ENCODE measurements at regions not wholly inside any gene's neighbourhood (a gene's known extent, or its start where the extent isn't known, plus 50 kb on each side); places are given as distances from the start of the nearest gene placed in this dataset.
A peak's percentile ranks its signal among the peaks of the same experiment; 100 is the strongest.

DNA sequence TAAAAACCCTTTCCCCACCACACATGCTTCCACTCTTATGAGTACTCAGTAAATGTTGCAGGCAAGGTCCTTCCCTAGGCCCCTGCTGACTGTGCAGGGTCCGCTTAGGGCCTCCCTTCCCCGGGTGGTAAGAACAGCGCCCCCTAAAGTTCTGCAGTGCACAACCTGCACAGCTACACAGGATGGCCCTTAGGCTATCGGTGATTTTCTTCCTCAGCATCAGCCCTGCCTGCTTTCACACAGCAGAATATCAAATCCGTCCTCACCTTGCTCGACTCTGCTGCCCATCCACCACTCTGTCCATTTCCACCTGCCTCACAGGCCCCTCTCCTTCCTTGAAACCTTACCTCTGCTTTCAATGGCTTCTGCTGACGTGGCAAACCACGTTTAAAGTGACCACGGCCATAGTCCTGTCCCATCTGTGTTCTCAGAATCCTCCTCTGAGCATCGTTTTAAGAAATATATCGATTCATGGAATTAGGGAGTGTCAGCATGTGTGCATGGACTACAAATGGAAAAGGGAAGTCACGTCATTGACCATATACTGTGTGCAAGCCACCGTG lies 51.4 kb upstream of the TMEM132E start:
- H3K27me3 ChIP-seq = peaks cover 35% of the 10 kb centered on the region
- no peak for TF ChIP-seq CTCF (IDR thresholded peaks at IDR 0.05)

DNA sequence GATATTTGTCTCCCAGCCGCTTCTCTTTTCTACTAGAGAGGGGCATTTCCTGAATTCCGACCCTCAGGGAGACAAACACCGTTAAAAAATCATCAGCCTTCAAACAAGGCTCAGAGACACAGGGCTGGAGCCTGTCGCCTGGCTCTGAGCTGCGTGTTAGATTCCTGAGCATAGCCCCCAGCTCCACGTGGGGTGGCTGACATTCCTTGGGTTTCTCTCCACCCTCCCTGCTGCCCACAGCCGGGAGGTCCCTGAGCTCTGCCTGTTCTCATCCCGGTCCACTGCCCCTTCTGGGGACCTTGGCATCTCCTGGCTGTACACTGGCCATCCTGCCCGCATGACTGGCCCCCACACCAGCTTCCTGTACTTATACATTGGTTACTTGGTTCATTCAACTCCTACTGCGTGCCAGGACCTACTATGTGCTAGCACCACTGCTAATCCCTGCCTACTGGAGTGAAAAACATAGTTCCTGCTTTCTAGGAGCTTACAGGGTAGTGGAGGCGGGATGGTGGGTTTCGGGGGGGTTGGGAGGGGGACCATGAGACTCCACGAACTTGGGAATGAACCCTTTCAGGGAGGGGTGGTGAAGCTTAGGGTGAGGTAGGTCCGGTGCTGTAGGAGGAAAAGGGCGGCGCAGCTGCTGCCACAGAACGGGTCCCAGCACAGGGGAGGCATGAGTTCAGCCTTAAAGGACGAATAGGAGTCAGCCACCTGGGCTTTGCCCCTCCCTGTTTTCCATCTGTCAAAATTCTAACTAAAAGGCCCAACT lies 52.1 kb upstream of the TMEM132E start:
- Histone ChIP-seq H3K4me3 (no peak overlapping the region), H3K4me1 (no peaks in the 10 kb centered on the region), H3K27me3 (peaks cover 35% of the 10 kb centered on the region), H3K27ac (no peak overlapping the region), H3K9me3 (no peaks in the 10 kb centered on the region), H3K36me3 (no peaks in the 10 kb centered on the region)
- TF ChIP-seq CTCF (IDR thresholded peaks at IDR 0.05) = no peak
- DNase-seq = no peak
- intact Hi-C loops (cut with DNase I) = no loop called here
- no peak for ATAC-seq

More for the DNA sequence above, 51.4 kb upstream of the TMEM132E start:
- ATAC-seq (no peak), DNase-seq (no peak)
- no peaks in the 10 kb centered on the region for H3K9me3 ChIP-seq
- H3K36me3 ChIP-seq = no peaks in the 10 kb centered on the region
- intact Hi-C loops (cut with DNase I) = no loop called here
- H3K27ac ChIP-seq = no peak overlapping the region
- no peaks in the 10 kb centered on the region for H3K4me1 ChIP-seq
- no peak overlapping the region for H3K4me3 ChIP-seq

DNA sequence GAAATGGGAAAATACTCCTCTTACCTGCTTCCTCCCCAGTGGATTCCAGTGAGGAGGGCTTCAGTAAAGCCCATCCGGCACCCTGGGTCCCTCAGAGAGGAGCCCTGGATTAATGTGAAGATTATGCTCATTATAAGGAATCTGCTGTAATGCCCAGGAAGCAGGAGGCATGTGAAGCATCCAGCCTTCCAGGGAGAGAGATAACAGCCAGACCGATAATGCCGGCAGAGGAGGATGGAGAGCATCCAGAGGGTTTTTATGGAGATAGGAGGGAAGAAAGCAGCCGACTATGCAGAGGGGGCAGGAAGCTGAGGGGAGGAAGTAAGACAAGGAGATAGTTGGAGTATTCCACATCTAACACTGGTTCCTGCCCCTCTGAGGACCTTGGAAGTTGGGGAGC lies 53.7 kb upstream of the TMEM132E start:
- Histone ChIP-seq H3K36me3 (no peaks in the 10 kb centered on the region), H3K4me3 (no peak overlapping the region), H3K9me3 (no peaks in the 10 kb centered on the region), H3K4me1 (no peaks in the 10 kb centered on the region), H3K27me3 (peaks cover 27% of the 10 kb centered on the region), H3K27ac (no peak overlapping the region)
- TF ChIP-seq CTCF (IDR thresholded peaks at IDR 0.05) = no peak
- intact Hi-C loops (cut with DNase I) = no loop called here
- ATAC-seq (no peak), DNase-seq (no peak)

- peaks cover 7% of the 10 kb centered on the region for H3K27me3 ChIP-seq
- no peaks in the 10 kb centered on the region for H3K36me3 ChIP-seq
- intact Hi-C loops (cut with DNase I) = no loop called here
- H3K9me3 ChIP-seq = no peaks in the 10 kb centered on the region
- no peaks in the 10 kb centered on the region for H3K4me1 ChIP-seq
- H3K27ac ChIP-seq = no peak overlapping the region
- no peak for DNase-seq
- H3K4me3 ChIP-seq = no peak overlapping the region
- TF ChIP-seq CTCF (IDR thresholded peaks at IDR 0.05) = no peak
- no peak for ATAC-seq
Measured at GRCh38 chr17:34521955-34522354, 57.4 kb upstream of the TMEM132E start.

- intact Hi-C loops (cut with DNase I) = no loop called here
- Histone ChIP-seq H3K9me3 (no peaks in the 10 kb centered on the region), H3K4me3 (no peak overlapping the region), H3K4me1 (no peaks in the 10 kb centered on the region), H3K36me3 (no peaks in the 10 kb centered on the region), H3K27me3 (peaks cover 22% of the 10 kb centered on the region), H3K27ac (no peak overlapping the region)
- DNase-seq = no peak
- ATAC-seq = peak; percentile 43
- TF ChIP-seq CTCF (IDR thresholded peaks at IDR 0.05) = peak; percentile 45
Measured at GRCh38 chr17:34519282-34519681, 60.1 kb upstream of the TMEM132E start.

Data from upper lobe of right lung (tissue), 1 donor.